Activated CD4-positive, alpha-beta memory T cell treated with anti-CD3 and anti-CD28 coated beads for 36 hours (primary cell): ENCODE measurements at regions not wholly inside any gene's neighbourhood (a gene's known extent, or its start where the extent isn't known, plus 50 kb on each side); places are given as distances from the start of the nearest gene placed in this dataset.

Source experiments
- CTCF ChIA-PET: fragments of 350-600 bp; sonication (Branson Sonifier 250); formaldehyde crosslinking; loops from one replicate; lab custom pipeline; 2021; ENCODE audit warnings: antibody characterized with exemption, inconsistent platforms; lab: Charles Lee
- POLR2A ChIA-PET: fragments of 350-600 bp; sonication (Branson Sonifier 250); formaldehyde crosslinking; loops from one replicate; lab custom pipeline; 2021; ENCODE audit warnings: antibody characterized with exemption; lab: Charles Lee
- DNase-seq: peaks from one replicate; pipeline ENCODE4 v3.0.0-alpha.2; 2020
- H3K27ac Mint-ChIP-seq: one replicate; pipeline ENCODE4 v1.8.0; 2021; ENCODE audit warnings: mixed read lengths
- H3K27me3 Mint-ChIP-seq: one replicate; pipeline ENCODE4 v1.8.0; 2021; ENCODE audit warnings: mixed read lengths
- H3K36me3 Mint-ChIP-seq: one replicate; pipeline ENCODE4 v1.8.0; 2021; ENCODE audit warnings: mixed read lengths
- H3K4me1 Mint-ChIP-seq: one replicate; pipeline ENCODE4 v1.8.0; 2021; ENCODE audit warnings: low read depth, mixed read lengths
- H3K4me3 Mint-ChIP-seq: one replicate; pipeline ENCODE4 v1.8.0; 2021; ENCODE audit warnings: mild to moderate bottlenecking, mixed read lengths
- H3K9me3 Mint-ChIP-seq: one replicate; pipeline ENCODE4 v1.8.0; 2021; ENCODE audit warnings: mixed read lengths
- intact Hi-C: fragments of 100-400 bp; cut with micrococcal nuclease; formaldehyde crosslinking; loops from one replicate; pipeline ENCODE4 v1.15.1; 2023

DNA sequence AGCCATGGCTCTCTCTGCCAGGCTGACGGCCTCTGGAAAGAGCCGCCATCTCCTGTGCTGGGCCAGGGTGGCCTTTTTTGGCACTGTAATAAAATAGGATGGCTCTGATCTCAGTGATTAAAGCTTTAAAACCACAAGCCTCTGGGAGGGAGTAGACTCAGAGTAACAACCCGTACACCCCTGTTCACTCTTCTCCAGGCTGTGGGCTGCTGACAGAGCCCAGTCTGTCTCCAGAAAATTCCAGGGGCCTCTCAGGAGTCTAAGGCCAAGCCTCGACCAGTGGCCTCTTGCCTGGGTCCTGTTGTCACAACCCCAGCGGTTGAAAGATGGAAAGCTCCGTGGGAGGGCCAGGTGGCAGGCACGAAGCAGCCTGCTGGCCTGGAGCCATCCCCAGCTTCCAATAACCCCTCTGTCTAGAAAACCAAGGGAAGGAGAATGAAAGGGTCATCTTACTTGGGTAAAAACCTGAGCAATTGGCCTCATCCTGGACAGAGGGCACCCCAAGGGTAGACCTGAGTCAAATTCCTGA lies 286.7 kb upstream of the ZNF462 start:
- Mint-ChIP-seq H3K4me3 (no peak overlapping the region), H3K27ac (no peak overlapping the region), H3K27me3 (no peaks in the 10 kb centered on the region), H3K9me3 (peaks cover 33% of the 10 kb centered on the region), H3K4me1 (no peaks in the 10 kb centered on the region), H3K36me3 (no peaks in the 10 kb centered on the region)
- CTCF ChIA-PET = interaction anchor here (0.6 kb wide), 1 partner anchor 189 kb away, joined by 3 read pairs; no protein-coding TSS in a partner anchor
- POLR2A ChIA-PET = no interaction called here
- no peak for DNase-seq
- intact Hi-C loops = no loop called here

DNA sequence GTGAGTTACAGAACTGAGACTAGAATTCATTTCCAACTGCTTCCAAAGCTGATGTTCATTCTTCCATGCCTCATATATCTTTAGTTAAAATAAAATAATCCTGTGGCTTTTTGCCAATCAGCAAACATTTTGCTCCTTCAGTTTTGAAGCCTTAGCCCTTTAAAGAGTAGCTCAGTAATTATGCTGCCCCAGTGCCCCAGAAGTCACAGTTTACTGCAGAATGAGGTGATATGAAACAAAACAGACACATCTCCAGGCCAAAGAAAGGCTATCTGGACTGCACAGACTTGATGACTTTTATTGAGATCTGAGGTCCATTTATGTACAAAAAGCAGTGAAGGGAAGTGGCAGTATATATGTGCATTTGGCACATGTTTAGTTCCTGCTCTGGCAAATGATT lies 285.8 kb upstream of the ZNF462 start:
- CTCF ChIA-PET = no interaction called here
- Mint-ChIP-seq H3K36me3 (no peaks in the 10 kb centered on the region), H3K27me3 (no peaks in the 10 kb centered on the region), H3K27ac (no peak overlapping the region), H3K4me1 (no peaks in the 10 kb centered on the region), H3K4me3 (no peak overlapping the region), H3K9me3 (peaks cover 32% of the 10 kb centered on the region)
- intact Hi-C loops = no loop called here
- POLR2A ChIA-PET = no interaction called here
- no peak for DNase-seq

DNA sequence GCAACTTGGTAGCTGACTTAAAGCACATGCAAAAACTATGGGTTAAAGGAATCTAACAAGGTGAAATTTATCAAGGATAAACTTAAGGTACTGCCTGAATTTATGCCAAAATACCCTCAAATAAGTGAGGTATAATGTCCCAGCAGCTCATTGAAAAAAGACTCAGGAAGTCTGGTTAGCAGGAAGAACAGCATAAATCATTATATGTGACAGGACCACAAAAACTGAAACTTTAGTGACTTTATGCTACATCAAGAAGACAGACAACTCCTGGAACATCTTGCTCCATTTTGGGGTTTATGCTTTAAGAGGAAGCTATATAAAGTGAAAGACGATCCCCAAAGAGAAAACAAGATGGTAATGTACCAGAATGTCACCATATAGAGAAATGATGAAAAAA lies 282.4 kb upstream of the ZNF462 start:
- CTCF ChIA-PET = no interaction called here
- Mint-ChIP-seq H3K4me1 (no peaks in the 10 kb centered on the region), H3K27ac (no peak overlapping the region), H3K4me3 (no peak overlapping the region), H3K9me3 (peaks cover 21% of the 10 kb centered on the region), H3K36me3 (no peaks in the 10 kb centered on the region), H3K27me3 (no peaks in the 10 kb centered on the region)
- POLR2A ChIA-PET = no interaction called here
- intact Hi-C loops = no loop called here
- DNase-seq = no peak

- no peak overlapping the region for H3K4me3 Mint-ChIP-seq
- H3K27ac Mint-ChIP-seq = no peak overlapping the region
- ChIA-PET POLR2A (no interaction called here), CTCF (no interaction called here)
- no peaks in the 10 kb centered on the region for H3K36me3 Mint-ChIP-seq
- intact Hi-C loops = no loop called here
- H3K9me3 Mint-ChIP-seq = peaks cover 23% of the 10 kb centered on the region
- no peaks in the 10 kb centered on the region for H3K4me1 Mint-ChIP-seq
- H3K27me3 Mint-ChIP-seq = no peaks in the 10 kb centered on the region
- no peak for DNase-seq
Observed at GRCh38 chr9:106581973-106582372, 281.0 kb upstream of the ZNF462 start.

GRCh38 chr9:106583751-106584150 lies 279.2 kb upstream of the ZNF462 start:
- H3K27ac Mint-ChIP-seq = no peak overlapping the region
- no peaks in the 10 kb centered on the region for H3K4me1 Mint-ChIP-seq
- CTCF ChIA-PET = no interaction called here
- H3K4me3 Mint-ChIP-seq = no peak overlapping the region
- intact Hi-C loops = no loop called here
- POLR2A ChIA-PET = no interaction called here
- DNase-seq = no peak
- H3K9me3 Mint-ChIP-seq = peaks cover 17% of the 10 kb centered on the region
- no peaks in the 10 kb centered on the region for H3K27me3 Mint-ChIP-seq
- no peaks in the 10 kb centered on the region for H3K36me3 Mint-ChIP-seq

GRCh38 chr9:106587042-106587441 lies 275.9 kb upstream of the ZNF462 start:
- Mint-ChIP-seq H3K27ac (no peak overlapping the region), H3K9me3 (peaks cover 6% of the 10 kb centered on the region), H3K36me3 (no peaks in the 10 kb centered on the region), H3K4me3 (no peak overlapping the region), H3K27me3 (no peaks in the 10 kb centered on the region), H3K4me1 (no peaks in the 10 kb centered on the region)
- DNase-seq = no peak
- ChIA-PET CTCF (no interaction called here), POLR2A (no interaction called here)
- intact Hi-C loops = no loop called here

GRCh38 chr9:106588626-106589025 lies 274.3 kb upstream of the ZNF462 start:
- Mint-ChIP-seq H3K27me3 (no peaks in the 10 kb centered on the region), H3K36me3 (no peaks in the 10 kb centered on the region), H3K9me3 (peaks cover 4% of the 10 kb centered on the region), H3K27ac (no peak overlapping the region), H3K4me1 (no peaks in the 10 kb centered on the region), H3K4me3 (no peak overlapping the region)
- DNase-seq = no peak
- ChIA-PET CTCF (no interaction called here), POLR2A (no interaction called here)
- intact Hi-C loops = no loop called here

- ChIA-PET CTCF (no interaction called here), POLR2A (no interaction called here)
- H3K4me1 Mint-ChIP-seq = no peaks in the 10 kb centered on the region
- no peaks in the 10 kb centered on the region for H3K36me3 Mint-ChIP-seq
- H3K27me3 Mint-ChIP-seq = no peaks in the 10 kb centered on the region
- no peak overlapping the region for H3K27ac Mint-ChIP-seq
- no peaks in the 10 kb centered on the region for H3K9me3 Mint-ChIP-seq
- intact Hi-C loops = no loop called here
- no peak overlapping the region for H3K4me3 Mint-ChIP-seq
- no peak for DNase-seq
Observed at GRCh38 chr9:106590759-106591505, 272.0 kb upstream of the ZNF462 start.

DNA sequence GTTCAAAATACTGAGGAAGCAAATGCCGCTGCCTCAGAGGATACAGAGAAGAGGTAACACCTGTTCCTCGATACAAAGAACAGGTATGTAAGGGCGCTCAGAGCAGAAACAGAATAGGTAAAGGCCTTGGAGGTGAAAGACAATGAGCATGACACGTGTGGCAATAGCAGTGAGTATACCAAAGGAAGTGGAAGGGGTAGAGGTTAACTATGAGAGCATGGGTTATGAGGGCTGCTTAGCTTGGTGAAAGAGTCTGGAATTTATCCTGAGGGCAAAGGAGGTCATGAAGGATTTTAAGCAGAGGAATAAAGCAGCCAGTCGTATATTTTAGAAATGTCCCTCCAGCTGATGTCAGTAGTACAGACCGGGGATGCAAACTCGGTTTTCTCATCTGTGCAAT lies 269.8 kb upstream of the ZNF462 start:
- CTCF ChIA-PET = no interaction called here
- no peaks in the 10 kb centered on the region for H3K9me3 Mint-ChIP-seq
- no peaks in the 10 kb centered on the region for H3K4me1 Mint-ChIP-seq
- no peak overlapping the region for H3K4me3 Mint-ChIP-seq
- H3K27ac Mint-ChIP-seq = no peak overlapping the region
- intact Hi-C loops = no loop called here
- H3K36me3 Mint-ChIP-seq = no peaks in the 10 kb centered on the region
- POLR2A ChIA-PET = no interaction called here
- DNase-seq = no peak
- H3K27me3 Mint-ChIP-seq = no peaks in the 10 kb centered on the region

GRCh38 chr9:106596984-106597383 lies 266.0 kb upstream of the ZNF462 start:
- no peak overlapping the region for H3K4me3 Mint-ChIP-seq
- intact Hi-C loops = no loop called here
- DNase-seq = no peak
- POLR2A ChIA-PET = no interaction called here
- H3K27me3 Mint-ChIP-seq = no peaks in the 10 kb centered on the region
- no peak overlapping the region for H3K27ac Mint-ChIP-seq
- H3K9me3 Mint-ChIP-seq = no peaks in the 10 kb centered on the region
- H3K4me1 Mint-ChIP-seq = no peaks in the 10 kb centered on the region
- CTCF ChIA-PET = no interaction called here
- H3K36me3 Mint-ChIP-seq = no peaks in the 10 kb centered on the region

DNA sequence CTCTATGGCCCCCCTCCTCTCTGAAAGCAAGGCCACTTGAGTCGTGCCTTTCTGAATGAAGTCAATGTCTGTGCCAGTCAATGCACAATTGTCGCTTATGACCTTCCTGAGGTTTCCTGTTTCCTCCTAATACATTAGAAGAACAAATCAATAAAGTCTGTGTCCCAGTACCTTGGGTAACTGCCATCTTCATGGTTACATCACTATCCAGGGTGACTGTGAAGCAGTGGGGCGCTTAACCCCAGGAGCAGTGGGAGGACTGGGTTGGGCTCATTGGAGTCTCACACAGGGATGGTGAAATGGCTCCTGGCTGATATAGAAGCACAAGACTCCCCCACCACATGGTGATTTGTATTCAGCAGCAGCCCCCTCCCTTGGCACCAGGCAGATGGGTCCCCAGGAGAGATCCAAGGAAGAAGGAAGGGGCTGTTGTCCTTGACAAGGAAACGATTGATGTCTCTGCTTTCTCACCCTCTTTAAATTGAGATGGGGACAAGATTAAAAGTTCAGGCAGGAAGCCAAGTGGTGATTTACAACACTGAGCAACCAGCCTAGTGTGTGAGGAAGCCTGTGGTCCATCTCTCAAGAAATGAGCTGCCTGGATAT lies 261.9 kb upstream of the ZNF462 start:
- Mint-ChIP-seq H3K9me3 (peaks cover 2% of the 10 kb centered on the region), H3K4me3 (no peak overlapping the region), H3K27ac (no peak overlapping the region), H3K27me3 (no peaks in the 10 kb centered on the region), H3K4me1 (no peaks in the 10 kb centered on the region), H3K36me3 (no peaks in the 10 kb centered on the region)
- CTCF ChIA-PET = no interaction called here
- intact Hi-C loops = no loop called here
- DNase-seq = no peak
- POLR2A ChIA-PET = no interaction called here

DNA sequence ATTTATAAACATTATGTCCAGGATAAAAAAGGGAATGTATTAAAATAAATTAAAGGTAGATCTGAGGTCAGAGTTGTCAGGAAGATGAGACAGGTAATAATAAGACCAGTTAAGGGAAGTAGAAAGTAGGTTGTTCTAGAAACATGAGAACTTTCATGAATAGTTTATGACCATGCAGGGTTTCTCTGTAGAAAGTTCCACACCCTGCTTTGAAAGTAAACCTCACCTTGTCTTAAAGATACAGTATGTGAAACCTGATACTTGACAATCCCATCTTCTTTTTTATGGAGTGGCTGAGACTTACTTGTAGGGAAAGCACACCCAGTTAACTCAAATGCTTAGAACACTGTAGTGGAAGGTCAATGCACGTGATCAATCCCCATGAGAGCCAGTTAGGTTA lies 260.6 kb upstream of the ZNF462 start:
- Mint-ChIP-seq H3K36me3 (no peaks in the 10 kb centered on the region), H3K4me3 (no peak overlapping the region), H3K9me3 (peaks cover 9% of the 10 kb centered on the region), H3K27me3 (no peaks in the 10 kb centered on the region), H3K27ac (no peak overlapping the region), H3K4me1 (no peaks in the 10 kb centered on the region)
- intact Hi-C loops = no loop called here
- no peak for DNase-seq
- ChIA-PET POLR2A (no interaction called here), CTCF (no interaction called here)

DNA sequence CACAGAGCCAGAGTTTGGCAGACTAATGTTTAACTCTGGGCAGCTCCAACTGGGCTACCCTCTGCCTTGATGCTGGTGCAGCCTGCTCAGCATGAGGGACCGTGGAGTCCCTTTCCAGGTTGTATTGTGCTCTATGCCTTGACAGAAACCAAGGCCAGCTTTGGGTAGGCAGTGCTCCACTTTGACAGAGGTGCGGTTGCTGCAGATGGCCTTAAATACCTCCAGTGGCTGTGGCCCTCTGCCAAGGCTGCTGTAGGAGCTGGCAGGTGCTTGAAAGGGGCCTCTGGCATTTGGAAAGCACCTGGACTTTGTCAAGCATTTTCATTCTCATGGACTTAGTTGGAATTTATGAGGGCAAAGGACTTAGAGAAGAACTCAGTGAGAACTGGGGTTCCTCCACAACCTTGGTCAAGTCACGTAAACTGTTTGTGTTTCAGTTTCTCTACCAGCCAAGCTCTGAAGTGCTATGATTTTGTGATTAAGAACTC lies 249.7 kb upstream of the ZNF462 start:
- POLR2A ChIA-PET = no interaction called here
- Mint-ChIP-seq H3K27me3 (no peaks in the 10 kb centered on the region), H3K9me3 (peaks cover 7% of the 10 kb centered on the region), H3K36me3 (no peaks in the 10 kb centered on the region), H3K27ac (no peak overlapping the region), H3K4me3 (no peak overlapping the region), H3K4me1 (no peaks in the 10 kb centered on the region)
- DNase-seq = no peak
- intact Hi-C loops = no loop called here
- CTCF ChIA-PET = no interaction called here
